Left lung (tissue), 4 donors: ENCODE measurements at regions not wholly inside any gene's neighbourhood (a gene's known extent, or its start where the extent isn't known, plus 50 kb on each side); places are given as distances from the start of the nearest gene placed in this dataset.

Experiments
- ATAC-seq: fragments of 200-7000 bp; cut with Tn5 transposase; one replicate; pipeline ENCODE4 v1.9.1; 2020; ENCODE audit warnings: moderate library complexity
- DNase-seq, 4 donors: peaks; one replicate each; pipeline ENCODE4 v3.0.0-alpha.2; 2013 to 2020
- H3K27ac ChIP-seq, 2 donors: fragments of 200-600 bp; sonication (generic) in 1 of 2; one replicate each; pipeline versions ENCODE4 v1.5.0 to v1.8.0; 2020 to 2021
- H3K27me3 ChIP-seq, 2 donors: fragments of 200-600 bp; sonication (generic) in 1 of 2; one replicate each; pipeline versions ENCODE4 v1.5.0 to v1.8.0; 2020 to 2021
- H3K36me3 ChIP-seq, 2 donors: fragments of 200-600 bp; sonication (generic) in 1 of 2; one replicate each; pipeline versions ENCODE4 v1.5.0 to v1.8.0; 2020 to 2021
- H3K4me1 ChIP-seq, 2 donors: fragments of 200-600 bp; one replicate each; pipeline ENCODE4 v1.8.0; 2021
- H3K4me3 ChIP-seq, 2 donors: fragments of 200-600 bp; sonication (generic) in 1 of 2; one replicate each; pipeline versions ENCODE4 v1.5.0 to v1.8.0; 2020 to 2021; ENCODE audit warnings: mild to moderate bottlenecking in 1 of 2
- H3K9me3 ChIP-seq, 2 donors: fragments of 200-600 bp; sonication (generic) in 1 of 2; one replicate each; pipeline versions ENCODE4 v1.5.0 to v1.8.0; 2020 to 2021
- intact Hi-C, 2 donors: fragments of 100-400 bp; cut with DNase I; formaldehyde crosslinking; loops; one replicate each; pipeline versions ENCODE4 v1.11.2 to v1.14.2; 2022
- TF ChIP-seq, protein P1 (sequence below), 2 donors: fragments of 200-600 bp; sonication (generic) in 1 of 2; IDR thresholded peaks; one replicate each; pipeline versions ENCODE4 v1.5.0 to v1.8.0; 2021; ENCODE audit warnings: antibody characterized with exemption in 2 of 2
- donor health status: DM: no; HTN: yes; CAD: no.
- donor health status: DM: no; HTN: no; CAD: no.

DNA sequence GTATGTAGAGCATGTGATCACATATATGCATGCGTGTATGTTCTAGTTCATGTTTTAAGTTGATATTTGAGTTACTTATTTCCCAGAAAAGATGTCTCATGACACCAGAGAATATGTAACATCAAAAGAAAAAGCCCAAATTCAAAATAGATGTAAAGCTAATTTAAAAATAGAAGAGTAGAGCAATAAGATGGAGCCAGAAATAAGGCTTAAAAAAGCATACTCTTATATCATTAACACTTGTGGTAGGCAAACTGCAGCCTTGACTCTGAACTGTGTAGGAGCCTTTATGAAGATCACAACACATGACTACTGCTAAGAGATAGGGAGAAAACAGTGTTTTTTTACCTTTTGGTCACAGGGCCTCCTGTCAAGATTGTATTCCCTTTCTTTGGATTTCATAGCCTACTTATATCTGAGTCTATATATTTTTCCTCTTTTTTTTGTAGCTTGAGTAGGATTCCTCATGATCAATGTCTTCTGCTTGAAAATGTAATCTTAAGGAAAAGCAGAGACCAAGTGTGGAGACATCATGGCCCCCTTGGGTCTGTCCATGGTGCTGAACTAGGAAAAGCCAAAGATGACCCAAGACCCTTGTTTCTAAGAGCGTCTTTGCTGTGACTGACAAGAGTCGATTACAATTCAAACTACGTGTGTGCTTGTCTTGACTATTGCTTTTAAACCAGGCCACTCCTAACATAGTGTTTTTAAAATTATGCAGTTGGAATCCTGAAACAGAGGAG, 390.4 kb downstream of the SHISA9 start:
- no peaks in the 10 kb centered on the region for H3K27me3 ChIP-seq
- no peak overlapping the region for H3K4me3 ChIP-seq
- ATAC-seq = no peak
- H3K36me3 ChIP-seq = no peaks in the 10 kb centered on the region
- no peaks in the 10 kb centered on the region for H3K4me1 ChIP-seq
- TF ChIP-seq, protein P1, sequence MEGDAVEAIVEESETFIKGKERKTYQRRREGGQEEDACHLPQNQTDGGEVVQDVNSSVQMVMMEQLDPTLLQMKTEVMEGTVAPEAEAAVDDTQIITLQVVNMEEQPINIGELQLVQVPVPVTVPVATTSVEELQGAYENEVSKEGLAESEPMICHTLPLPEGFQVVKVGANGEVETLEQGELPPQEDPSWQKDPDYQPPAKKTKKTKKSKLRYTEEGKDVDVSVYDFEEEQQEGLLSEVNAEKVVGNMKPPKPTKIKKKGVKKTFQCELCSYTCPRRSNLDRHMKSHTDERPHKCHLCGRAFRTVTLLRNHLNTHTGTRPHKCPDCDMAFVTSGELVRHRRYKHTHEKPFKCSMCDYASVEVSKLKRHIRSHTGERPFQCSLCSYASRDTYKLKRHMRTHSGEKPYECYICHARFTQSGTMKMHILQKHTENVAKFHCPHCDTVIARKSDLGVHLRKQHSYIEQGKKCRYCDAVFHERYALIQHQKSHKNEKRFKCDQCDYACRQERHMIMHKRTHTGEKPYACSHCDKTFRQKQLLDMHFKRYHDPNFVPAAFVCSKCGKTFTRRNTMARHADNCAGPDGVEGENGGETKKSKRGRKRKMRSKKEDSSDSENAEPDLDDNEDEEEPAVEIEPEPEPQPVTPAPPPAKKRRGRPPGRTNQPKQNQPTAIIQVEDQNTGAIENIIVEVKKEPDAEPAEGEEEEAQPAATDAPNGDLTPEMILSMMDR (IDR thresholded peaks at IDR 0.05) = no peak
- intact Hi-C loops = no loop called here
- no peak for DNase-seq
- no peaks in the 10 kb centered on the region for H3K9me3 ChIP-seq
- no peak overlapping the region for H3K27ac ChIP-seq

DNA sequence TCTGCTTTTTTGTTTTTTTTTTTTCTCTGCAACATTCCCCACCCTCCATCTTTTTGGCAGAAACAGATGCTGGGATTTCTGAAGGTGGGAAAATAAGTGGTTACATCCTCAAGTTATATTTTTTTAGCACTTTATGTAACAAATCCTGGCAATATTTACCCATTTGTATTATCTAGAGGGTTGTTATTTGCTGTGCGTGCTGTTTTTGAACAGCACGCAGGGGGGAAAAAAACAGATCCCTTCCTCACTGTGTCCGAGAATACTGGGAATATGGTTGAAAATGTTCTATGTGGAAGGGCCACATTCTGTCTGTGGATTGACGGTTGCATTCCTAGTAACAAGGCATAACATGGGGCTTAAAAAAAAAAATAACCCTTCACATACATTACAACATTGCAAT, 394.8 kb downstream of the SHISA9 start:
- Histone ChIP-seq H3K4me1 (no peaks in the 10 kb centered on the region), H3K9me3 (no peaks in the 10 kb centered on the region), H3K27me3 (no peaks in the 10 kb centered on the region), H3K36me3 (no peaks in the 10 kb centered on the region), H3K4me3 (no peak overlapping the region), H3K27ac (no peak overlapping the region)
- DNase-seq (no peak), ATAC-seq (no peak)
- intact Hi-C loops = no loop called here
- TF ChIP-seq, protein P1 (IDR thresholded peaks at IDR 0.05) = no peak

DNA sequence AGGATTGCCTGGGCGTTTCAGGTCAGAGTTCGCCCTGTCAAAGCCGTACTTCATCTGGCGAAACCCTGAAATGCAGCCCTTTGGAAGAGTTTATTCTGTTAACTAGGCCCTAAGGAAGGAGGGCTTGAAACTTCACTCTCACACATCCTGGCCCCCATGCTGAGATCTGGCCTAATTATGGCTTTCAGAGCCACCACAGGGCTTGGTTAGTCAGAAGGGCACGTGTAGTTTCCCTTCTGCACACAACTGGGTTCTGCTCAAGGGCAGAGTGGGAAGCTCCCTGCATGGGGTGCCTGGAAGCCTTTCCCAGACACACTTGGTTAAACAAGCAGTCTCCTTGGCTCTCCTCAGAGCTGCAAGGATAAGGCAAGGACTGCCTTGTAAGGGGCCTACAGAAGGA, 397.3 kb downstream of the SHISA9 start:
- intact Hi-C loops = no loop called here
- Histone ChIP-seq H3K27ac (no peak overlapping the region), H3K4me1 (no peaks in the 10 kb centered on the region), H3K4me3 (no peak overlapping the region), H3K27me3 (no peaks in the 10 kb centered on the region), H3K36me3 (no peaks in the 10 kb centered on the region), H3K9me3 (no peaks in the 10 kb centered on the region)
- DNase-seq (no peak), ATAC-seq (no peak)
- TF ChIP-seq, protein P1 (IDR thresholded peaks at IDR 0.05) = no peak

GRCh38 chr16:13300066-13300840, 398.9 kb downstream of the SHISA9 start:
- no peaks in the 10 kb centered on the region for H3K9me3 ChIP-seq
- no peak for ATAC-seq
- no peaks in the 10 kb centered on the region for H3K4me1 ChIP-seq
- H3K36me3 ChIP-seq = no peaks in the 10 kb centered on the region
- intact Hi-C loops = no loop called here
- TF ChIP-seq, protein P1 (IDR thresholded peaks at IDR 0.05) = no peak
- no peak overlapping the region for H3K27ac ChIP-seq
- H3K4me3 ChIP-seq = no peak overlapping the region
- no peak for DNase-seq
- H3K27me3 ChIP-seq = no peaks in the 10 kb centered on the region

- no peak overlapping the region for H3K27ac ChIP-seq
- no peaks in the 10 kb centered on the region for H3K4me1 ChIP-seq
- ATAC-seq = no peak
- H3K36me3 ChIP-seq = no peaks in the 10 kb centered on the region
- no peaks in the 10 kb centered on the region for H3K9me3 ChIP-seq
- no peak for DNase-seq
- no peaks in the 10 kb centered on the region for H3K27me3 ChIP-seq
- intact Hi-C loops = no loop called here
- TF ChIP-seq, protein P1 (IDR thresholded peaks at IDR 0.05) = no peak
- no peak overlapping the region for H3K4me3 ChIP-seq
These were observed 403.8 kb downstream of the SHISA9 start for GRCh38 chr16:13305019-13305755.
